ENCODE measurements at regions not wholly inside any gene's neighbourhood (a gene's known extent, or its start where the extent isn't known, plus 50 kb on each side); places are given as distances from the start of the nearest gene placed in this dataset.

- DNase-seq, result no peak
Observed at GRCh38 chr4:163892417-163892816, 397.9 kb downstream of the TMA16 start.

- DNase-seq, result no peak
Observed at GRCh38 chr4:163895378-163896005, 401.0 kb downstream of the TMA16 start.

GRCh38 chr4:163901319-163901718 is 406.8 kb downstream of the TMA16 start:
- DNase-seq, result no peak

- DNase-seq, result no peak
Observed at GRCh38 chr4:163902417-163902816, 407.9 kb downstream of the TMA16 start.

GRCh38 chr4:163911891-163912290 is 417.4 kb downstream of the TMA16 start:
- DNase-seq, result no peak

- DNase-seq, result no peak
Observed at GRCh38 chr4:163913571-163913970, 419.1 kb downstream of the TMA16 start.

- no peak for DNase-seq
Observed at GRCh38 chr4:163915896-163916295, 421.4 kb downstream of the TMA16 start.

GRCh38 chr4:163920426-163920825 is 425.9 kb downstream of the TMA16 start:
- no peak for DNase-seq

- DNase-seq, result no peak
Observed at GRCh38 chr4:163922302-163922701, 427.8 kb downstream of the TMA16 start.

- DNase-seq, result no peak
Observed at GRCh38 chr4:163923092-163923491, 428.6 kb downstream of the TMA16 start.

GRCh38 chr4:163930086-163930485 is 435.6 kb downstream of the TMA16 start:
- DNase-seq, result no peak

- DNase-seq, result no peak
Observed at GRCh38 chr4:163932504-163932903, 438.0 kb downstream of the TMA16 start.

- DNase-seq, result no peak
Observed at GRCh38 chr4:163939597-163939996, 445.1 kb downstream of the TMA16 start.

- no peak for DNase-seq
Observed at GRCh38 chr4:163941221-163941905, 446.9 kb downstream of the TMA16 start.

GRCh38 chr4:163948920-163949455 is 454.5 kb downstream of the TMA16 start:
- DNase-seq, result no peak

GRCh38 chr4:163949976-163950601 is 455.6 kb downstream of the TMA16 start:
- DNase-seq, result no peak

GRCh38 chr4:163955288-163955687 is 460.8 kb downstream of the TMA16 start:
- no peak for DNase-seq

GRCh38 chr4:163958751-163959150 is 464.3 kb downstream of the TMA16 start:
- DNase-seq, result no peak

GRCh38 chr4:163959932-163960331 is 465.4 kb downstream of the TMA16 start:
- no peak for DNase-seq

- DNase-seq, result no peak
Observed at GRCh38 chr4:163966612-163967011, 472.1 kb downstream of the TMA16 start.

GRCh38 chr4:163967263-163967662 is 472.8 kb downstream of the TMA16 start:
- DNase-seq, result no peak

GRCh38 chr4:163967710-163968109 is 473.2 kb downstream of the TMA16 start:
- DNase-seq, result no peak

GRCh38 chr4:163969291-163969690 is 474.8 kb downstream of the TMA16 start:
- DNase-seq, result no peak

- DNase-seq, result no peak
Observed at GRCh38 chr4:163976588-163976987, 482.1 kb downstream of the TMA16 start.

Measured in stimulated activated CD4-positive, alpha-beta T cell treated with anti-CD3 and anti-CD28 coated beads, Interleukin-4, amount 100 ng/mL, for 1 hour (primary cell).